ENCODE measurements at regions not wholly inside any gene's neighbourhood (a gene's known extent, or its start where the extent isn't known, plus 50 kb on each side); places are given as distances from the start of the nearest gene placed in this dataset.

GRCh38 chr2:237178396-237178795, 92.7 kb downstream of the COPS8 start:
- Histone ChIP-seq H3K4me3 (replicated peaks in 1 of 3; ENCODE audit: insufficient read depth in 1 of 3, low read depth in 1 of 3, low read length in 3 of 3) (no peak overlapping the region), H3K79me2 (ENCODE audit: control insufficient read depth, insufficient read depth, low read length) (no peaks in the 10 kb centered on the region), H3K9me1 (replicated peaks; ENCODE audit: control insufficient read depth, extremely low read depth, insufficient read depth, low read length) (no peaks in the 10 kb centered on the region), H3K4me1 (ENCODE audit: control insufficient read depth, extremely low read depth, insufficient read depth, low read length) (no peaks in the 10 kb centered on the region), H4K20me1 (replicated peaks; ENCODE audit: control insufficient read depth, extremely low read depth, insufficient read depth, low read length) (no peaks in the 10 kb centered on the region), H3K9me3 (replicated peaks; ENCODE audit: control insufficient read depth, insufficient read depth, low read length) (no peaks in the 10 kb centered on the region), H3K27ac (ENCODE audit: insufficient read depth, low read depth, low read length) (no peak overlapping the region), H3K36me3 (ENCODE audit: control insufficient read depth in 2 of 2, extremely low read depth in 1 of 2, insufficient read depth in 2 of 2, low read length in 2 of 2) (no peaks in the 10 kb centered on the region), H3K4me2 (ENCODE audit: insufficient read depth, low read length) (no peak overlapping the region), H2AFZ (ENCODE audit: low read depth, low read length) (no peak overlapping the region), H3K27me3 (ENCODE audit: control insufficient read depth in 2 of 2, insufficient read depth in 2 of 2, low read length in 2 of 2) (no peaks in the 10 kb centered on the region), H3K9ac (replicated peaks; ENCODE audit: extremely low read depth, insufficient read depth, low read length) (no peak overlapping the region)
- dilution Hi-C loops (cut with MboI; ENCODE audit: extremely low pct_ligation_motif_present, low sequenced_read_pairs) = no loop called here
- CTCF ChIA-PET = no interaction called here
- TF ChIP-seq FOS (IDR thresholded peaks at IDR 0.05; ENCODE audit: borderline replicate concordance, insufficient read depth, low read length) (no peak), MYC (IDR thresholded peaks at IDR 0.05; ENCODE audit: low read depth, low read length) (no peak), JUN (IDR thresholded peaks at IDR 0.05; ENCODE audit: borderline replicate concordance, insufficient read depth, insufficient read length, low read depth) (no peak), MAX (IDR thresholded peaks at IDR 0.05; ENCODE audit: insufficient read depth, insufficient read length) (no peak), CTCF (IDR thresholded peaks at IDR 0.05; ENCODE audit: extremely low read depth in 1 of 2, insufficient read depth in 1 of 2, low read depth in 1 of 2, low read length in 2 of 2) (no peak), EZH2 (IDR thresholded peaks at IDR 0.05; ENCODE audit: borderline replicate concordance, low read depth, low read length, severe bottlenecking) (no peak), POLR2AphosphoS5 (IDR thresholded peaks at IDR 0.05; ENCODE audit: insufficient read depth, low read depth, low read length) (no peak), POLR2A (IDR thresholded peaks at IDR 0.05; ENCODE audit: low read depth, low read length) (no peak), GATA2 (IDR thresholded peaks at IDR 0.05; ENCODE audit: insufficient read depth, insufficient read length, low read depth, low read length) (no peak)
- FAIRE-seq = no peak
- intact Hi-C loops (cut with micrococcal nuclease) = no loop called here
- DNase-seq (ENCODE audit: low read depth, low spot score) = no peak
- no TSS peak for BruUV-seq (replicated peaks)
- POLR2A ChIA-PET = no interaction called here
